Activated B cell treated with CpG ODN at 0.5 μM for 24 hours (primary cell): ENCODE measurements at regions not wholly inside any gene's neighbourhood (a gene's known extent, or its start where the extent isn't known, plus 50 kb on each side); places are given as distances from the start of the nearest gene placed in this dataset.
"Not testable (repeated sequence)": the region's sequence is repeated elsewhere in the genome, so short reads cannot be mapped to it uniquely, and the experiment has no call there.

Experiments used
- ATAC-seq: fragments of 200-7000 bp; cut with Tn5 transposase; one replicate; pipeline ENCODE4 v1.10.0; 2021; ENCODE audit warnings: low read depth, mild to moderate bottlenecking, moderate library complexity
- CTCF ChIA-PET: fragments of 350-600 bp; sonication (Branson Sonifier 250); formaldehyde crosslinking; loops from one replicate; lab custom pipeline; 2021; ENCODE audit warnings: antibody characterized with exemption; lab: Charles Lee
- POLR2A ChIA-PET: fragments of 350-600 bp; sonication (Branson Sonifier 250); formaldehyde crosslinking; loops from one replicate; lab custom pipeline; 2021; ENCODE audit warnings: antibody characterized with exemption; lab: Charles Lee
- DNase-seq: peaks from one replicate; pipeline ENCODE4 v3.0.0; 2022
- H3K27ac Mint-ChIP-seq: one replicate; pipeline ENCODE4 v1.8.0; 2020; ENCODE audit warnings: mixed read lengths
- H3K27me3 Mint-ChIP-seq: one replicate; pipeline ENCODE4 v1.8.0; 2021; ENCODE audit warnings: mixed read lengths
- H3K36me3 Mint-ChIP-seq: one replicate; pipeline ENCODE4 v1.8.0; 2021; ENCODE audit warnings: low read depth, mixed read lengths
- H3K4me1 Mint-ChIP-seq: one replicate; pipeline ENCODE4 v1.8.0; 2021; ENCODE audit warnings: mixed read lengths
- H3K4me3 Mint-ChIP-seq: one replicate; pipeline ENCODE4 v1.8.0; 2020; ENCODE audit warnings: mild to moderate bottlenecking, mixed read lengths
- H3K9me3 Mint-ChIP-seq: one replicate; pipeline ENCODE4 v1.8.0; 2020; ENCODE audit warnings: mixed read lengths
- intact Hi-C: fragments of 100-400 bp; cut with micrococcal nuclease; formaldehyde crosslinking; loops from one replicate; pipeline ENCODE4 v1.15.1; 2024
- TF ChIP-seq, protein P1 (sequence below): fragments of 200-600 bp; IDR thresholded peaks from one replicate; pipeline ENCODE4 v1.8.0; 2022; ENCODE audit warnings: antibody characterized with exemption, mild to moderate bottlenecking

DNA sequence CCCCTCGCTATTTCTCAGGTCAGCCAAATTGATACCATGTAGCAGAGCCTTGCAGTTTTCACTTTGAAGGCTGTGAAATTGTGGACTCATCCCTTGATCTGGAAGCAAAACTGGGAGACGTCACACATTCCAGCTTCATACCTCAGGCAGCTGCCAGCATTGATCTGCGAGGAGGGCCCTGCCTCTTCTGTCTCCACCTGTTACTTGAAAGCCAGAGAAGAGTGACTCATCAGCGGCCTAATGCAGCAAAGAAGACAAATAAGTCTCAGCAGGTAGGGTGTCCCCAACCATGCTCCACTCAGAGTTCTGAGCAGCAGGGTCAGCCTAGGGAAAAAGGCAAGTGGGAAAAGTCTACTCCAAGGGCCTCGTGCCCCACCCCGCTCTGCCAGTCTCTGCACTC lies 69.4 kb upstream of the BMP2 start:
- TF ChIP-seq, protein P1, sequence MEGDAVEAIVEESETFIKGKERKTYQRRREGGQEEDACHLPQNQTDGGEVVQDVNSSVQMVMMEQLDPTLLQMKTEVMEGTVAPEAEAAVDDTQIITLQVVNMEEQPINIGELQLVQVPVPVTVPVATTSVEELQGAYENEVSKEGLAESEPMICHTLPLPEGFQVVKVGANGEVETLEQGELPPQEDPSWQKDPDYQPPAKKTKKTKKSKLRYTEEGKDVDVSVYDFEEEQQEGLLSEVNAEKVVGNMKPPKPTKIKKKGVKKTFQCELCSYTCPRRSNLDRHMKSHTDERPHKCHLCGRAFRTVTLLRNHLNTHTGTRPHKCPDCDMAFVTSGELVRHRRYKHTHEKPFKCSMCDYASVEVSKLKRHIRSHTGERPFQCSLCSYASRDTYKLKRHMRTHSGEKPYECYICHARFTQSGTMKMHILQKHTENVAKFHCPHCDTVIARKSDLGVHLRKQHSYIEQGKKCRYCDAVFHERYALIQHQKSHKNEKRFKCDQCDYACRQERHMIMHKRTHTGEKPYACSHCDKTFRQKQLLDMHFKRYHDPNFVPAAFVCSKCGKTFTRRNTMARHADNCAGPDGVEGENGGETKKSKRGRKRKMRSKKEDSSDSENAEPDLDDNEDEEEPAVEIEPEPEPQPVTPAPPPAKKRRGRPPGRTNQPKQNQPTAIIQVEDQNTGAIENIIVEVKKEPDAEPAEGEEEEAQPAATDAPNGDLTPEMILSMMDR: no peak
- DNase-seq (no peak), ATAC-seq (no peak)
- intact Hi-C loops: no loop called here
- ChIA-PET POLR2A (no interaction called here), CTCF (no interaction called here)
- Mint-ChIP-seq H3K4me3 (no peak overlapping the region), H3K9me3 (no peaks in the 10 kb centered on the region), H3K36me3 (no peaks in the 10 kb centered on the region), H3K27me3 (no peaks in the 10 kb centered on the region), H3K4me1 (no peaks in the 10 kb centered on the region), H3K27ac (no peak overlapping the region)

DNA sequence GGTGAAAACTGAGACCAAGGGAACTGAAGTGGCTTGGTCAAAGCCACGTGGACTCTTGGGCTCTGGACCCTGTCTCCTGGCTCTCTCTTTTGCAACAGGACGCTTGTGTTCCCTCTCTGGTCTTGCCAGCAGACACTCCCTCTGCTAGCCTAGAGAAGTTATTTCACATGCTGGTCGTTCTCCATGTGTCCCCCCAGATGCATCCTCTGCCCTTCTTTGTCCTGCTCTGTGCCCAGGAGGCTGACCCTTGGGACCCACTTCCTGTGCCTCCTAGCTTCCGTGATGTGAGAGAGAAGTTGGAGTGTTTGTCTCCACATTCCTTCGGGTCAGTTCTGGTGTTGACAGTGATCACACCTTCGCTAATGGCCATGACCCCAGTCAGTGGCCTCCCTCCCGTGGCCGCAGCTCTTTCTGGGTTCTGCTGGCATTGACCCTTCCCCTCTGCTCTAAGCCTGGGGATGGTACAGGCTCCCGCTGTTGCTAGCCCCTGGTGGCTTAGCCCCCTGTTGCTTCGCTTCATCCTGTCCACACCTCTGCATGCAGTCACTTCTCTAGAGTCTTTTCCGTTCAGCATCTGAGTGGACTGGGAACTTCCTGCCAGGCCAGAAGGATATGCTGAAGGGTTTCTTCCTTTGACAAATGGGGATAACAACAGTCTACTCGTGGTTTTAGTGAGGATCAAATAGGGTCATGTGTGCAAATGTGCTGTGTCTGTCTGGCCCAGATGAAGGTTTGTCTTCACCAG lies 70.1 kb upstream of the BMP2 start:
- Mint-ChIP-seq H3K9me3 (no peaks in the 10 kb centered on the region), H3K4me3 (no peak overlapping the region), H3K27me3 (no peaks in the 10 kb centered on the region), H3K4me1 (no peaks in the 10 kb centered on the region), H3K36me3 (no peaks in the 10 kb centered on the region), H3K27ac (no peak overlapping the region)
- TF ChIP-seq, protein P1: no peak
- DNase-seq: no peak
- intact Hi-C loops: no loop called here
- ChIA-PET CTCF (no interaction called here), POLR2A (no interaction called here)
- no peak for ATAC-seq

DNA sequence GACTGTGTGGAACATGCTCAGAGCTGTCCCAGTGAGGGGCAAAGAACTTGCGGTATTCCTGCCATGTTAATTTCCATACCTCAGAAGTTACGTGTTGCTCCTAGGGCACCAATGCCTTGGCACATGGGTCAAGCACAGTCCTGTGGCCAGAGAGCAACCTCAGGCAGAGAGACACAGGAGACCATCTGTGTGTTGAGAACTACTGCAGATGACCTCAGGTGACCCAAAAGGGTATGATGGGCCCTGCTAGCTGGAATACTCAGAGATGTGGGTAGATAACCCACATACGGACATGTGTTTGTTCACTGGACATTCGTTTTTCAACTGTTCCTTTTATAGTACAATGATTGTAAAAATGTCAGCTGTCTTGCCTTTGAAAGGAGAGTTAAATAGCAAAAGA lies 71.5 kb upstream of the BMP2 start:
- ChIA-PET CTCF (no interaction called here), POLR2A (no interaction called here)
- no peaks in the 10 kb centered on the region for H3K36me3 Mint-ChIP-seq
- H3K9me3 Mint-ChIP-seq: no peaks in the 10 kb centered on the region
- intact Hi-C loops: no loop called here
- no peak overlapping the region for H3K4me3 Mint-ChIP-seq
- ATAC-seq (no peak), DNase-seq (no peak)
- no peaks in the 10 kb centered on the region for H3K27me3 Mint-ChIP-seq
- no peaks in the 10 kb centered on the region for H3K4me1 Mint-ChIP-seq
- TF ChIP-seq, protein P1: no peak
- H3K27ac Mint-ChIP-seq: no peak overlapping the region

DNA sequence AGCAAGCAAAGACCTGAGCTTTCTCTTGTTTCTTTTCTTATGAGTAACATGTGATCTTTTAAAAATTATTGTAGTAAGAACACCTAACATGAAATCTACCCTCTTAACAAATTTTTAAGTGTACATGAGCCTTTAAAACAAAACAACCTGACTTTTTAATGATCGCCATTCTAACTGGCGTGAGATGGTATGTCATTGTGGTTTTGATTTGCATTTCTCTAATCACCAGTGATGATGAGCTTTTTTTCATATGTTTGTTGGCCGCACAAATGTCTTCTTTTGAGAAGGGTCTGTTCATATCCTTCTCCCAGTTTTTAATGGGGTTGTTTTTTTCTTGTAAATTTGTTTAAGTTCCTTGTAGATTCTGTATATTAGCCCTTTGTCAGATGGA lies 73.7 kb upstream of the BMP2 start:
- H3K4me1 Mint-ChIP-seq, H3K9me3 Mint-ChIP-seq, POLR2A ChIA-PET, H3K27me3 Mint-ChIP-seq, H3K27ac Mint-ChIP-seq, CTCF ChIA-PET, H3K4me3 Mint-ChIP-seq, DNase-seq, intact Hi-C loops, ATAC-seq, H3K36me3 Mint-ChIP-seq: not testable (repeated sequence)

DNA sequence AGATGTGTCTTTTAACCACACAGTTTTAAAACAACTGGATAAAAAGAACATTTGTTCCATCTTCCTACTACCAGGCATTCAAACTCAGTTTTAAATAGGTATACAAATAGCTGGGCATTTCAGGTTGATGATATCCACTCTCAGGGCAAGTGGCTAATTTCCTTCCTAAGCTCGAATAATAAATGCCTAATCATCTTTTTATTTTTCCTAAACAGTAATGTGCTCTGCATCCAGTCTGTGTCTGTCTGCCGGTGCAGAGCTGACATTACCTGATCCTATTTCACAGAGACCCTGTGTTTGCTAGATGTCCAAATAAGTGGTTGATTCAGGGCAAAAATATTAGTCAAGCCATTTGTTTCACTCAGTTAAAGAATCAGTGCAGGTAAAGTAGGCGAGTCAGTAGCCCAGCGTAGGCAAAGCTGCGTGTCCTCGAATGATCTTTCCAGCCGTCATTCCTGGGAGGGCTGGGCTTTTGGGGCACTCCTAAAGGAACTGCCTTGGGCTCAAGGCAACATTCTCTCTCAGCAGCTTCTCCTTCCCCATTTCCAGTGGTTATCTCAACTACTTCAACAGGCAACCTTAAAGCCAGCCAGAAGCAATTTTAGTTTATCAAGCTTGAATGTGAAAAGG lies 74.2 kb upstream of the BMP2 start:
- ATAC-seq (no peak), DNase-seq (no peak)
- CTCF ChIA-PET: no interaction called here
- intact Hi-C loops: no loop called here
- POLR2A ChIA-PET: no interaction called here
- Mint-ChIP-seq H3K27me3 (no peaks in the 10 kb centered on the region), H3K36me3 (no peaks in the 10 kb centered on the region), H3K4me3 (no peak overlapping the region), H3K4me1 (no peaks in the 10 kb centered on the region), H3K27ac (no peak overlapping the region), H3K9me3 (no peaks in the 10 kb centered on the region)
- TF ChIP-seq, protein P1: no peak
